HG02610 (cell line): ENCODE measurements at regions not wholly inside any gene's neighbourhood (a gene's known extent, or its start where the extent isn't known, plus 50 kb on each side); places are given as distances from the start of the nearest gene placed in this dataset.
"Not testable (repeated sequence)": the region's sequence is repeated elsewhere in the genome, so short reads cannot be mapped to it uniquely, and the experiment has no call there.

Source experiments
- ATAC-seq: cut with Tn5 transposase; IDR thresholded peaks from one replicate; pipeline ENCODE4 v1.9.1; 2021; ENCODE audit warnings: mild to moderate bottlenecking, moderate library complexity; ENCODE audit not compliant: unreplicated experiment

- ATAC-seq, result no peak
These were observed 1407.4 kb upstream of the ZEB2 start for GRCh38 chr2:145927131-145927950.

- ATAC-seq, result no peak
These were observed 1405.7 kb upstream of the ZEB2 start for GRCh38 chr2:145925591-145925990.

- ATAC-seq, result no peak
These were observed 1399.6 kb upstream of the ZEB2 start for GRCh38 chr2:145919477-145919876.

DNA sequence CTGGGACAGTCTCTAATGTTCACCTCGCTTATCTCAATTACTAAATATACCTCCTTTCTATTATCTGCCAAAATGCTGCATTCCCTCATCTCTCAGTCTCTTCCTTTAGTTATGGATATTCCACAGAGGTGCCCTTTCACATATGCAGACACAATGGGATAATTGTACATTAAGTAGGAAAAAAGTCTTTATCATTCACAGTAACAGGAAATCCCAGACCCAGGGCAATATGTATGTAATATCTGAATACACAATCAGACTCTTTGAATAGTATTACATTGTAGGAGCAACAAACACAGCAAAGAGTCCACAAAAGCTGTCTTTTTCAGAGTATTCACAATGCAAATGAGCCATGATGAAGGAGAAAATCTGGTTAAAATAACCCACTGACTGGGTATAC is 1399.0 kb upstream of the ZEB2 start:
- no peak for ATAC-seq

- no peak for ATAC-seq
These were observed 1396.9 kb upstream of the ZEB2 start for GRCh38 chr2:145916799-145917198.

DNA sequence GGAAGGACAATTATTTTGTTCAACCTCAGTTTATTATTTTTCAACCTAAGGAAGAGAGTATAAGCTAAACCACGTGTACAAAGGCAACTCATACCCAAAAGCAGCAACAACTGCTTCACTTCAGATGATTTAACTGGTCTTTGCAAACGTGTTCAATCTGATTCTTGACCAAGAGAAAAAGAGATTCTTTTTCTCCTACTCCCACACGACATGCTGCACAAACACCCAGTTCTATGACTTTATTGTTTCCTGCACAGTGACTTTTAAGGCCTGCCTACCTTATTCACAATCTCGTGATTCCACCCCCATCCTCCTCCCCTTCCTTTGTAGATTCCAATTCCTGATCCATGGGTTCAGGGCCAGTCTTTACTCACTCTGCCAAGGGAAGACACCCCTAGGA is 1394.8 kb upstream of the ZEB2 start:
- no peak for ATAC-seq

DNA sequence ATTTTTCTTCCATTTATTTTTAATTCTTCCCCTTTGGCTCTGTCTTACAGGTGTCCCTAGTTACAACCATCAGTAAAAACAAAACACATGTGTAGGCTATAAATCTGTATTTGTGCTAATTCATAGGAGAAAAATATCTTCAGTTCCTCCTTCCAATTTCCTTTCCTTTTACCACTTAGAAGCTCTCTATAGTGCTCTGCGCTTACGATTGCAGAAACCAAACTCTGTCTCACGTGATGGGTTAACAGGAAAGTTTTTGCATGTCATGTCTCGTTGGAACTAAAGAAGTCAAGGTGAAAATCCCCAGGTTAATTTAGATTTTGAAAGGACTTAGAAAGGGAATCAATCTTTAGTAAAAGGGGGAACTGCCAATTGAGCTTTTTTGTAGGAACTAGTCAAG is 1390.5 kb upstream of the ZEB2 start:
- peak; percentile 89 for ATAC-seq

DNA sequence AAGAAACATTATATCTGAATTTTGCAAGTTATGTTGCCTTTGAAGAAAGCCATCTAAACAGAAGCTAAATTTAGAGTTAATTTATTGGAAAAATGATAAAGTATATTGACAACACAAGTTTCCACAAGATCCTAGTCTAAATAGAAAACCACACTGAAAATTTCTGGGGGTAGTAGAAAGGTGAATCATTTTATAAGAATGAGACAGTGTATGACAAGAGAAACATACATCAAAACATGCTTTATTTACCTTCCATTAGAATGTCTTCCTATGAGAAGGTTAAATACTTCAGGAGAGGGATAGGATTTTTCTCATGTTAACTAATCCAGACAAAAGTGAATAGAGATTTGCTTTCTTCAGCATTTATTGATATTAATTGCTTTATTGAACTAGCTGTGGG is 1389.8 kb upstream of the ZEB2 start:
- no peak for ATAC-seq

GRCh38 chr2:145909175-145909755 is 1389.3 kb upstream of the ZEB2 start:
- no peak for ATAC-seq

GRCh38 chr2:145906354-145906753 is 1386.4 kb upstream of the ZEB2 start:
- ATAC-seq, result no peak

DNA sequence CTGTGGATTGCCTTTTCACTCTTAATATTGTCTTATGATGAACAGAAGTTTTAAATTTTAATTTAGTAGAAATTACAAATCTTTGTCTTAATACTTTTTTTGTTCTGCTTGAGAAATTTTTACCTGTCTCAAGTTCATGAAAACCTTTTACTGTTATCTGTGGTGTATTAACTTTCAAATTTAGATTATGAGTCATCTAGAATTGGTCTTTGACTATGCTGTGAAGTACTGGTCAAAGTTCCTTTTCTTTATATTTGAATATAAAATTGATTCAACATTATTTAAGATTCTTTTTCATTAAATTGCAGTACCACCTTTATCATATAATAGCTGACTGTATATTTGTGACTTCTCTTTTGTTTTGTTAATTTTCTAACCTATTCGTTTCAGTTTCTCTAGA is 1385.5 kb upstream of the ZEB2 start:
- no peak for ATAC-seq

GRCh38 chr2:145897151-145897550 is 1377.2 kb upstream of the ZEB2 start:
- ATAC-seq, result no peak

GRCh38 chr2:145887915-145888314 is 1368.0 kb upstream of the ZEB2 start:
- ATAC-seq, result no peak

GRCh38 chr2:145880997-145881396 is 1361.1 kb upstream of the ZEB2 start:
- ATAC-seq, result not testable (repeated sequence)

DNA sequence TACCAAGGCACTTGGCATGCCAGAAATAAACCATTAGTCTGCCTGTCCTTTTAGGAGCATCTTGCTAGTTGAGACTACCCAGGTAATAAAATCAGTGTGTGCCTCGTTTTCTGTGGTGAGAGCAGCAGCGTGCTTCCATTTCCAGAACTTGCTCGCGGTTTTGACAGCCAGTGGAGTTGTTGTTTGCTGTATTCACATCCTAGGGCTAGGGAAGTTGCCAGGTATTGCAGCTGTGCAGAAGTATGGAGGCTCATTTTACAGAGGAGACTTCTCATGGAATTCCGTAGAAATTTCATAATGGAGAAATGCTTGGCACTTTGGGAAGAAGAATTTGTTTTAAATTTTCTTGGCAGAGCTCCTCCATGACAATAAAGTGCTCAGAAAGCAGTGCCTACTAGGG is 1355.1 kb upstream of the ZEB2 start:
- ATAC-seq, result no peak

GRCh38 chr2:145874466-145874865 is 1354.5 kb upstream of the ZEB2 start:
- ATAC-seq, result no peak

DNA sequence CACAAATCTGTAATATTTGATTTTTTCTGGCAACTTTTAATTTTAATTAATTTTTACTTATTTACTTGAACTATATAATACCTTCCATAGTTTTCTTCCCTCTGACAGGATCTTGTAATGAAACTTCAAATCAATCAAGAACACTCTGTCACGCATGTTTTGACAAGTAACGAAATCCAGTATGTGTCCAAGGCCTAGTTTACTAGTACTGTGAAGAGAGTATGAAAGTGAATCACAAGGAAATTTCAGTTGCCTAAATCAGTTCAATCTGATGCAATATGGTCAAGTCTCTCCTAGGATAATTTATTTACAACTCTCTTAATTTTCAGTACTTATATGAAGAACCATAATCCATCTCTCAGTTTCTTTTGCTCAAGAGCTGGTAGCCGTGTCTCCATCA is 1344.6 kb upstream of the ZEB2 start:
- ATAC-seq, result no peak

GRCh38 chr2:145861940-145862339 is 1342.0 kb upstream of the ZEB2 start:
- ATAC-seq, result no peak

GRCh38 chr2:145860083-145860482 is 1340.2 kb upstream of the ZEB2 start:
- no peak for ATAC-seq

- no peak for ATAC-seq
These were observed 1335.2 kb upstream of the ZEB2 start for GRCh38 chr2:145855142-145855541.

- no peak for ATAC-seq
These were observed 1334.3 kb upstream of the ZEB2 start for GRCh38 chr2:145854039-145854755.

GRCh38 chr2:145851730-145852129 is 1331.8 kb upstream of the ZEB2 start:
- no peak for ATAC-seq
